ENCODE measurements at regions not wholly inside any gene's neighbourhood (a gene's known extent, or its start where the extent isn't known, plus 50 kb on each side); places are given as distances from the start of the nearest gene placed in this dataset.
"Not testable (repeated sequence)": the region's sequence is repeated elsewhere in the genome, so short reads cannot be mapped to it uniquely, and the experiment has no call there.

DNA sequence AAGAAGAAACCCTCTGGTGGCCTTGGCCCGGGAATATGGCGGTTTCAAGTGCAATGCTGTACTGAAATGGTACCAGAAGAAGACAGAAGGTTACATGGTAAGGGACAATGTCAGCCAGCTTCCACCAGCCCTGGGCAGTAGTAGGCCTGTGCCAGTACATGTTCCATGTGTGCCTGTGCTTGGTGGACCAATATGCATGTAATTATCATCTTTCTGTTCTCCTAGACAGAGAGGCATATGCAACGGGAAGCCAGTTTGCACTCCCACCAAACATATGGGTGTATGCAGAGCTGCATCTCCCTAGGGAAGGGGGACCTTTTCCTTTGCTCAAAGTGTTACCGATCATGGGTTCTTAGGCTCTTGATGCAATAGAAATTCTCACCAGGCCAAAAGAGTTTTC, 80.9 kb upstream of the ADORA2B start:
- not testable (repeated sequence) for FAIRE-seq

DNA sequence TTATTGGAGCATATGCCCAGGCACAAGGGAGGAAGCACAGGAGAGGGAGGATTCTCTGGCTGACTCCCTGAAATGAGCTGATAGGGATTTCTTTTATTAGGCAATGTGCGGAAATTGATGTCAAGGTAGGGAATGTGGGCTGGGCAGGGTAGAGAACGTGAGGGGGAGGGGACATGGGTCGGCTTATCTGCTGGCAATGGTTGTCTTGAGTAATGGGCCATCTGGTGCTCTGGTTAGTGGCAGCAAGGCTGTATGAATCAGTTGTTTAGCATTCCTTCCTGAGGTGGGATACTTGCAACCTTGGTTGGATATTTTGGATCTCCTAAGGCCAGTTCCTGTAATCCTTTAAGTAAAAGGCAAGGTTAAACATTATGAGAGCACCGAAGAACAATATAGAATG, 80.5 kb upstream of the ADORA2B start:
- FAIRE-seq: not testable (repeated sequence)

DNA sequence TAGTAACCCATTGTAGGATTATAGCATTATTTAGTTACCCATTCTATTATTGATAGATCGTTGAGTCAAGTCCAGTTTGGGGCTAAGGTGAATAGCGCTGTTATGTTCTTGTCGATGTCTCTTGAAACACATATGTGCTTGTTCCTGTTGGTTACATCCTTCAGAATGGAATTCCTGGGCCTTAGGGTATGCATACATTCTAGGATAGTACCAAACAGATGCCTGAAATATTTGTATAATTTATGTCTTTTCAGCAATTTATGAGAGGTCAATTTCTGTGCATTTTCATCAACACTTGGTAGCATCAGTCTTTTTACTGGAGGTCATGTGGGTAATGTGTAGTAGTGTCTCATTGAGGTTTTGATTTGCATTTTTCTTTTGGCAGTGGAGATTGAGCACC, 78.9 kb upstream of the ADORA2B start:
- FAIRE-seq: not testable (repeated sequence)

DNA sequence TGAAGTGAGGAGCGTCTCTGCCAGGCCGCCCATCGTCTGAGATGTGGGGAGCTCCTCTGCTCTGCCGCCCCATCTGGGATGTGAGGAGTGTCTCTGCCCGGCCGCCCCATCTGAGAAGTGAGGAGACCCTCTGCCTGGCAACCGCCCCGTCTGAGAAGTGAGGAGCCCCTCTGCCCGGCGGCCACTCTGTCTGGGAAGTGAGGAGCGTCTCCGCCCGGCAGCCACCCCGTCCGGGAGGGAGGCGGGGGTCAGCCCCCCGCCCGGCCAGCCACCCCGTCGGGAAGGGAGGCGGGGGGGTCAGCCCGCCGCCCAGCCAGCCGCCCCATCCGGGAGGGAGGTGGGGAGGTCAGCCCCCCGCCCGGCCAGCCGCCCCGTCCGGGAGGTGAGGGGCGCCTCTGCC, 77.6 kb upstream of the ADORA2B start:
- not testable (repeated sequence) for FAIRE-seq

- FAIRE-seq: not testable (repeated sequence)
These were observed 75.1 kb upstream of the ADORA2B start for GRCh38 chr17:15869868-15870267.

DNA sequence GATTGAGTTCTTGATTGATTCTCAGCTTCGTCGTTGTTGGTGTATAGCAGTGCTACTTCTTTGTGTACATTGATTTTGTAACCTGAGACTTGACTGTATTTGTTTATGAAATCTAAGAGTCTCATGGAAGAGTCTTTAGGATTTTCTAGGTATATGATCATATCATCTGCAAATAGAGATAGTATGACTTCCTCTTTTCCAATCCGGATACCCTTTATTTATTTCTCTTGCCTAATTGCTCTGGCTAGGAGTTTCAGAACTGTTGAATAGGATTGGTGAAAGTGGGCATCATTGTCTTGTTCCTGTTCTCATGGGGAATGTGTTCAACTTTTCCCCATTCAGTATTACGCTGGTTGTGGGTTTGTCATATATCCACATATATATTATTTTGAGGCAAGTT, 72.3 kb upstream of the ADORA2B start:
- not testable (repeated sequence) for FAIRE-seq

- not testable (repeated sequence) for FAIRE-seq
These were observed 66.9 kb upstream of the ADORA2B start for GRCh38 chr17:15877882-15878500.

DNA sequence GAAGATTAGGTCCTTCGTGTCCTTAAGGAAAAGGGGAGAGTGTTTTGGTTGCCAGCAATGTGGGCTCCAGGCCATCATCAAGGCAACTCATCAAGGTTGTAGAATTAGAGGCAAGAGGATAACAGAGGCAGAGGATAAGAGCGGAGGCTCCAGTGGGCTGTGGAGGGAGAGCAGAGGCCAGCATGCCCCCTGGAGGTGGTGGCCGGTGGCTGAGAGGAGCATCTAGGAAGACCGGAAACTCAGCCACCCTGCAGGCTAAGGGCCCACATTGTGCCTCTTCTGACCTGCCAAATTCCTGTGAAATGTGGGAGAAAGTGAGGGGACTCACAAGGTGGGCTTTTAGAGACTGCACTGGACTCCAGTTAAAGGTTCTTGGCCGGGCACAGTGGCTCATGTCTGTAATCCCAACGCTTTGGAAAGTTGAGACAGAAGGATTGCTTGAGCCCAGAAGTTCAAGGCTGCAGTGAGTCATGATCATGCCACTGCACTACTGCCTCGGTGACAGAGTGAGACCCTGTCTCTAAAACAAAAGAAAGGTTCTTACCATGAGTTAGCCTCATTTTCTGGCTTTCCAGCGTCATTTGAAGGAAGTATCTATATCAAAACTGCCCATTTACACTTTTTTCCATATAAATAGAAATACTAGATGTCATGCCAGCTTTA, 62.7 kb upstream of the ADORA2B start:
- FAIRE-seq: no peak

- FAIRE-seq: no peak
These were observed 62.2 kb upstream of the ADORA2B start for GRCh38 chr17:15882777-15883176.

GRCh38 chr17:15883617-15884111, 61.3 kb upstream of the ADORA2B start:
- FAIRE-seq: no peak

DNA sequence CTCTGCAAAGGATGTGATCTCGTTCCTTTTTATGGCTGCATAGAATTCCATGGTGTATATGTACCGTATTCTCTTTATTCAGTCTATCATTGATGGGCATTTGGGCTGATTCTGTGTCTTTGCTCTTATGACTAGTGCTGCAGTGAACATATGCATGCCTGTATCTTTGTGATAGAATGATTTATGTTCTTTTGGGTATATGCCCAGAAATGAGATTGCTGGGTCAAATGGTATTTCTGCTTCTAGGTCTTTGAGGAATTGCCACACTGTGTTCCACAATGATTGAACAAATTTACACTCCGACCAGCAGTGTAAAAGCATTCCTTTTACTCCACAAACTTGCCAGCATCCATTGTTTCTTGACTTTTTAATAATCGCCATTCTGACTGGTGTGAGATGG, 60.2 kb upstream of the ADORA2B start:
- peak; percentile 73 for FAIRE-seq

- no peak for FAIRE-seq
These were observed 59.2 kb upstream of the ADORA2B start for GRCh38 chr17:15885770-15886169.

DNA sequence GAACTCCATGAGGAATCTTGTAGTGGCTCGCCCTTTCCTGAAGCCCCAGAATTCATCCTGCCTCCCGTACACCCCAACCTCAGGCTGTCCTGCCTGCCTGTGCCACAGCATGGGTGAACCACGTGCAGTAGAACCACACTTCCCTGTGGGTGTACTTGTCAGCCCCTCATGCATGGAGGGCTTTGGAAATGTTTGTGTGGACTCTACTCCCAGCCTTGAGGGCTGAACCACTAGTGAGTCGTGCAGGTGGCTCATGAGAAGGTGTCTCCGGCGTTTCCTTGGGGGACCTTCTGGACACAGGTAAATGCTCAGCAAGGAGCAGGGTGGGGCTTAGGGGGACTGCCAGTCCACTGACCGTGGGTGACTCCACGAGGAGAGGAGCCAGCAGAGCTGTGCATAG, 58.7 kb upstream of the ADORA2B start:
- no peak for FAIRE-seq

- FAIRE-seq: no peak
These were observed 58.1 kb upstream of the ADORA2B start for GRCh38 chr17:15886804-15887203.

DNA sequence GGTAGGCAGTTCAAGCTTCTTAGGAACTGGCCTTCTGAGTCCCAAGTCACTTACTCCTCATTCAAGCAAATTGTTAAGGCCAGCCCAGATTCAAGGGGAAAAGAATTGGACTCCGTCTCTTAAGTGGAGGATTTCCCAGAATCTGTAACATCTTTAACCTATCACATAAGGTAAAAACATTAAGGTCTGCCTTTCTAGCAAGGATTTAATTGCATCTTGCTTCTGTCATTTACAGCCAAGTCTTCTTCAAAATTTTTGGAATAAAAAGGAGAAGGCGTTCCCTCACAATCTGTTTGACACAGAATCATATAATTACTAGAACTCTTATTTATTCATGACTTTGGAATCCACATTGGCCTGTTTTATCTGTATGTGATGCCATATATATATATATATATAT, 56.5 kb upstream of the ADORA2B start:
- no peak for FAIRE-seq

GRCh38 chr17:15890279-15890892, 54.5 kb upstream of the ADORA2B start:
- no peak for FAIRE-seq

- FAIRE-seq: no peak
These were observed 53.6 kb upstream of the ADORA2B start for GRCh38 chr17:15891318-15891717.

DNA sequence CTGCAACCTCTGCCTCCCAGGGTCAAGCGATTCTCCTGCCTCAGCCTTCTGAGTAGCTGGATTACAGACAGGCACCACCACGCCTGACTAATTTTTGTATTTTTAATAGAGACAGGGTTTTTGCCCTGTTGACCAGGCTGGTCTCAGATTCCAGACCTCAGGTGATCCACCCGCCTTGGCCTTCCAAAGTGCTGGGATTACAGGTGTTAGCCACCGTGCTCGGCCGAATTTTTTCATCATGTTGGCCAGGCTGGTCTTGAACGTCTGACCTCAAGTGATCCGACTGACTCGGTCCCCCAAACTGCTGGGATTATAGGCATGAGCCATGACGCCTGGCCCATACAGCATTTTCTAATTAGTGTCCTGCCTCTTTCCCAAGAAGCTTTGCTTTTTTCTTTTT, 52.7 kb upstream of the ADORA2B start:
- FAIRE-seq: no peak

DNA sequence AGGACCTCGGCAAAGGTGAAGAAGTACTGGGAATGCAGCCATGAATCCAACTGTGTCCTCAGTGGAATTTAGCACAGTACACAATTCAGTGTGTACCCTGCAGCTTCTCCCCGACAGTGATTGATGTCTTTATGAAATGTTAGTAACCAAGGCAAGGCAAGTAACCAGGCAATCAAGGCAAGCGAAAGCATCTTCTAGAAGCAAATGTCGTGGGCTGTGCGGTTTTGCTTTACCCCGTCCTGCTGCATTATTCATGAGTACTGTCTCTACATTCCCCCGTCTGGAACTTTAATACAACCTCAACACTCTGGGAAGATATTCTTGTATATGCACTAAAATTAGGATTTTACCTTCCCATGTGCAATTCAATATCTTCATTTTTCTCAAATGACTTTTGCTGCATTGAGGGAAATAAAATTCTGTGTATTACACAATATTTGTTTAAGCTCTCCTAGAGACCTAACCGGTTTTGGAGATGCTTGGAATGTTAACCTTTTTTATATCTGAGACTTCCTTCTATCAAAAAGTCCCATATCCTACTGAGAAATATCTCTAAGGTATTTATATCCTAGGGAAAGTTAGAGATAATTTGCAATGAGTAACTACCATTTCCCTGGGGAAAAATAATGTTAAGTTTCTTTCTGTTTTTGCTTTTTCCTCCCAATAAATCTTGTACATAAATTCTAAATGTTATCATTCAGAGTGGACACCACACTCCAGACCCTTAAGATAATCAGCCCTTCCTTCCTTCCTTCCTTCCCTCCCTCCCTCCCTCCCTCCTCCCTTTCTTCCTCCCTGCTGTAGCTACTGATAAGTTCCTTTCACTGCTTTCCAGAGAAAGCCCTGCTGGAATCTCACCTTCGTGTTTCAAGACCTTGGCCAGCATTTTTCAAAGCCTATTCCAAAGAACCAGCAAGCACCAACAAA, 51.9 kb upstream of the ADORA2B start:
- FAIRE-seq: no peak

- FAIRE-seq: no peak
These were observed 51.3 kb upstream of the ADORA2B start for GRCh38 chr17:15893658-15894024.

- FAIRE-seq: no peak
These were observed 50.7 kb upstream of the ADORA2B start for GRCh38 chr17:15894258-15894657.

DNA sequence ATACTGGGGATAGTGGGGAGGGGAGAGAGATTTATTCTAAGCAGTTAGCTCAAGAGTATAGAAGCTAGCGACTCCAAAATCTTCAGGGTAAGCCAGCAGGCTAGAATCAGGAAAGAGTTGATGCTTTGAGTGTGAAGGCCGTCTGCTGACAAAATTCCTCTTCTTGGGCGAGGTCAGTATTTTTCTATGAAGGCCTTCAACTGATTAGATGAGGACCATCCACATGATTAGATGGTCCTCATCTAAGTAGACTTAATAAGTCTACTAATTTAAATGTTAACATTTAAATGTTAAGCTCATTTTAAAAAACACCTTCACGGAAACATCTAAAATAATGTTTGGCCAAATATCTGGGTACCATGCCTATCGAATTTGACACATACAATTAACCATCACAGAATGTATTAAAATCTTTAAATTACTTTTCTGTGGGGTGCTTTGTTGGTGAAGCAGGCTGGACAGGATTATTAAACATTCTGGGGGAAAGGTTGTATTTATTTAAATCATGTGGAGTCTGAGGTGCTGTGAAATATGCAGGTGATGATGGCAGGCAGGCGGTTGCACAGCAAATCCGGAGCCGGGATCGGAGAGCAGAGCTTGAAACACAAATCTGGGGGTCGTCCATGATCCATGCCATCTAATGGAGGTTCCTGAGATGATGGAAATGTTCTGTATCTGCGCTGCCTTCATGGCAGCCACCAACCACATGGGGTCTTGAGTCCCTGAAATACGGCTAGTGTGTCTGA, 49.8 kb upstream of the ADORA2B start:
- FAIRE-seq: no peak
